ENCODE measurements at regions not wholly inside any gene's neighbourhood (a gene's known extent, or its start where the extent isn't known, plus 50 kb on each side); places are given as distances from the start of the nearest gene placed in this dataset.

DNA sequence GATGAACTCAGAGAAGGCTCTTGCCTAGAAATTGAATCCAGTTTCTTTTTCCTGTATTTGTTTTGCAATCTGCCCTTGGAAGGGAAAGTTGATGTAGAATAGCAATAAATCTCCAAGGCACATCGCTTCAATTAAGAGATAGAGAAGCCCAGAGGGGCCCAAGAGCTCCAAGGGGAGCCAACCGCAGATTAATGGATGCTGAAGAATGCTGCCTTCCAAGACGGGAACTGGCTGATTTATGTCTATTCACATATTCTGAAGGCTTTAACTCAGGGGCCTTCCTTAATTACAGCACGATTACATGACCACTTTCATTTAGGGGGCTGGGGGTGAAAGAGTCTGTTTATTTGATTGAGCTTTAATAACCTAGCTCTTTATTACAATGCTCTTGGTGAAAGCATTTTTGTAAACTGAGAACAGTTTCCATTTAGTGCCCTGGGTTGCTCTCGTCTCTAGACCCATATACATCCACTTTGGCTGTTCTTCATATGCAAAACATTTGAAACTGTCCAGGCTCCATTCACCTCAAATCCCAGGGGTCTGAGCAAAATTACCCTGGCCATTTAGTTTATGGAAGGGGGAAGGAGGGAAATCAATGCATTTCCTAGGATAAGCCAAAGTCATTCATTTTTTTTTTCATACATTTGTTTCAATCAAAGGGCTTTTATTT lies 87.4 kb upstream of the CLDN14 start:
- Mint-ChIP-seq H3K36me3 (no peaks in the 10 kb centered on the region), H3K9me3 (peaks cover 0 to 2% (median 0%) of the 10 kb centered on the region in 8 donors), H3K27ac (no peak overlapping the region), H3K27me3 (peaks cover 17 to 28% of the 10 kb centered on the region in 2 donors), H3K4me3 (no peak overlapping the region), H3K4me1 (no peaks in the 10 kb centered on the region)
- Histone ChIP-seq H3K9me3 (ENCODE audit: control insufficient read depth in 1 of 2, low read length in 2 of 2) (no peaks in the 10 kb centered on the region), H3K4me3 (ENCODE audit: low read length in 2 of 2) (no peak overlapping the region), H3K36me3 (ENCODE audit: insufficient read depth, low read length) (no peaks in the 10 kb centered on the region), H3K27me3 (ENCODE audit: insufficient read depth, low read length) (peaks cover 5% of the 10 kb centered on the region), H3K4me1 (ENCODE audit: insufficient read depth, low read length) (no peaks in the 10 kb centered on the region), H3K27ac (ENCODE audit: low read depth, low read length) (no peak overlapping the region)
- intact Hi-C loops (cut with micrococcal nuclease), result no loop called here
- DNase-seq, result no peak
- ChIA-PET POLR2A (ENCODE audit: partially characterized antibody) (no interaction called here), CTCF (ENCODE audit: partially characterized antibody) (no interaction called here)

DNA sequence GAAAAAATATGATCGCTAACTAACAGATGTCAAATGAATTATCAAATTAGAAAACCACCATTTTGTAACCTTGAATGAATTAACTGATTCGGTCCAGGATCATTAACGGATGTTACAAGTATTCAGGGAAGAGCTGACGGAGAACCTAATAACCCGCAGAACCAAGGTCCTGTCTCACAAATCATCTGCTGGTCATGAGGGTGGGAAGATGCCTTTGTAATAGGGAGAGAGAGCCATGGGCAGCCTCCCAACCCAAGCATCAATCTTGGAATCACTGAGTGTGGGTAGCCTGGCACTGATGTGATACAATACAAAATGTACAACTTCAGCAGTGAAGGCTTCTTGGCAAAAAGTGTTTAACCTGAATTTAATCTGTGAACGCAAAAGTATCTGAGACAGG lies 89.6 kb upstream of the CLDN14 start:
- Mint-ChIP-seq H3K4me1 (no peaks in the 10 kb centered on the region), H3K27ac (no peak overlapping the region), H3K9me3 (peaks cover 0 to 2% (median 0%) of the 10 kb centered on the region in 8 donors), H3K27me3 (peaks cover 11 to 18% of the 10 kb centered on the region in 2 donors), H3K4me3 (no peak overlapping the region), H3K36me3 (no peaks in the 10 kb centered on the region)
- Histone ChIP-seq H3K4me3 (ENCODE audit: low read length in 2 of 2) (no peak overlapping the region), H3K27me3 (ENCODE audit: insufficient read depth, low read length) (no peaks in the 10 kb centered on the region), H3K27ac (ENCODE audit: low read depth, low read length) (no peak overlapping the region), H3K36me3 (ENCODE audit: insufficient read depth, low read length) (no peaks in the 10 kb centered on the region), H3K4me1 (ENCODE audit: insufficient read depth, low read length) (no peaks in the 10 kb centered on the region), H3K9me3 (ENCODE audit: control insufficient read depth in 1 of 2, low read length in 2 of 2) (no peaks in the 10 kb centered on the region)
- ChIA-PET CTCF (ENCODE audit: partially characterized antibody) (no interaction called here), POLR2A (ENCODE audit: partially characterized antibody) (no interaction called here)
- DNase-seq, result no peak
- intact Hi-C loops (cut with micrococcal nuclease), result no loop called here

DNA sequence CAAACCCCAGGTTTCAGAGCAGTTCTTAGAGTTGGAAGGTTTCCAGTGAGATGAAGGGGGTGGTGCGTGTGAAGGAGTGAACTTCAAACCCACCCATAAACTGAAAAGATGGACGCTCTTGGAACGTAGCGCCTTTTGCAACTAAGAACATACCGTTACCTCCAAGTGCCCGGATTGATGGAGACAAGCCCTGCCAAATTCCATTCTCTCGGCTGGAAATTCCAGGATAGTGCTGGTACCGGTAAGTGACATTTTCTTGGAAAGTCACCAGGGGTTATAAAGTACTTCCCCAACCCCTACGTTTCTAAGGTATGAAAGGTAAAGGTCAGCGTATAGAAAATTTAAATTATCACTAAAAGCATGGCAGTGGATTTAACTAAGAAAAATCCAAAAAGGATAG lies 91.6 kb upstream of the CLDN14 start:
- POLR2A ChIA-PET (ENCODE audit: partially characterized antibody), result no interaction called here

DNA sequence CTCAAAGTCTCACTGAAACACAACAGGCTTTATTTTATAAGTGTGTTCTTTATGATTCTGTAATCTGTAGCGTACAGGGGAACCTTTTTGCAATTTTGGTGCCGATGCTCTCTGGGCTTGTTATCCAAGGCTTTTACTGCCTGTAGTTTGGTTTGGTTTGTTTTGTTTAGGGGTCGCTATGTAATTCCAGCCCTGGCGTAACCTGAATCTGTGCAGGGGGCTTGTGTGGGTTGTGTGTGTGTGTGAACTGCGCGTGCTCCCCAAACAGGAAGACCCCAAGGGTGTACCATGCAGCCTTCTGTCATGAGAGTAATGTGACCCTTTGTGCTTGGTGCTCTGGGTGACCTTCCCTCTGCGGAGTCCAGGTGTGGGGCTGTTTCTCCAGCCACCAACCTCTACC lies 92.1 kb upstream of the CLDN14 start:
- no peak for DNase-seq
- no peak overlapping the region for H3K4me3 Mint-ChIP-seq
- H3K4me1 ChIP-seq (ENCODE audit: insufficient read depth, low read length), result no peaks in the 10 kb centered on the region
- H3K27me3 Mint-ChIP-seq, result peaks cover 15 to 16% of the 10 kb centered on the region in 2 donors
- ChIA-PET POLR2A (ENCODE audit: partially characterized antibody) (no interaction called here), CTCF (ENCODE audit: partially characterized antibody) (no interaction called here)
- no peaks in the 10 kb centered on the region for H3K27me3 ChIP-seq (ENCODE audit: insufficient read depth, low read length)
- H3K27ac Mint-ChIP-seq, result no peak overlapping the region
- no peak overlapping the region for H3K4me3 ChIP-seq (ENCODE audit: low read length in 2 of 2)
- peaks cover 0 to 2% (median 0%) of the 10 kb centered on the region in 4 donors for H3K4me1 Mint-ChIP-seq
- no peaks in the 10 kb centered on the region for H3K9me3 ChIP-seq (ENCODE audit: control insufficient read depth in 1 of 2, low read length in 2 of 2)
- peaks cover 0 to 2% (median 0%) of the 10 kb centered on the region in 8 donors for H3K9me3 Mint-ChIP-seq
- H3K36me3 ChIP-seq (ENCODE audit: insufficient read depth, low read length), result no peaks in the 10 kb centered on the region
- H3K27ac ChIP-seq (ENCODE audit: low read depth, low read length), result no peak overlapping the region
- intact Hi-C loops (cut with micrococcal nuclease), result no loop called here
- H3K36me3 Mint-ChIP-seq, result no peaks in the 10 kb centered on the region

More for the DNA sequence above, 91.6 kb upstream of the CLDN14 start:
- no peaks in the 10 kb centered on the region for H3K36me3 ChIP-seq (ENCODE audit: insufficient read depth, low read length)
- no peaks in the 10 kb centered on the region for H3K9me3 ChIP-seq (ENCODE audit: control insufficient read depth in 1 of 2, low read length in 2 of 2)
- no peak overlapping the region for H3K27ac Mint-ChIP-seq
- CTCF ChIA-PET (ENCODE audit: partially characterized antibody), result no interaction called here
- no peaks in the 10 kb centered on the region for H3K27me3 ChIP-seq (ENCODE audit: insufficient read depth, low read length)
- H3K4me3 ChIP-seq (ENCODE audit: low read length in 2 of 2), result no peak overlapping the region
- no peaks in the 10 kb centered on the region for H3K36me3 Mint-ChIP-seq
- peaks cover 0 to 2% (median 0%) of the 10 kb centered on the region in 8 donors for H3K9me3 Mint-ChIP-seq
- no peaks in the 10 kb centered on the region for H3K4me1 ChIP-seq (ENCODE audit: insufficient read depth, low read length)
- H3K27ac ChIP-seq (ENCODE audit: low read depth, low read length), result no peak overlapping the region
- DNase-seq, result no peak
- H3K4me1 Mint-ChIP-seq, result peaks cover 0 to 2% (median 0%) of the 10 kb centered on the region in 4 donors
- H3K27me3 Mint-ChIP-seq, result peaks cover 16 to 19% of the 10 kb centered on the region in 2 donors
- no peak overlapping the region for H3K4me3 Mint-ChIP-seq
- intact Hi-C loops (cut with micrococcal nuclease), result no loop called here

DNA sequence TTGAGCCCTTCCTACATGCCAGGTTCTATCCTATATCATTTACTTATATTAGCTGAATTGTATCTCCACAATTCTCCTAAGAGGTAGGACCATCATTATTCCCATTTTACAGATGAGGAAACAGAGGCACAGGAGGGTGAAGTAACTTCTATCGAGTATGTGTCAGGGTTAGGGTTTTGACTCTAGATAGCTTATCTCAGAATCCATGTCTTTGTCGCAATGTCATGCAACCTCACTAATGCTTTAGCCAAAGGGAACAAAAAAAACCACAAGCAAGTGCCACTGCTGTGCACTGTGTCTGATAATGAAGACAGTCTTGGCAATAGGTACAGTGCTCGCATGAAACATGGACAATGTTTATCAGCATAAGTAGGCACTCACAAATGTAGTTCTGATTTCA lies 95.4 kb upstream of the CLDN14 start:
- Histone ChIP-seq H3K4me3 (ENCODE audit: low read length in 2 of 2) (no peak overlapping the region), H3K4me1 (ENCODE audit: insufficient read depth, low read length) (no peaks in the 10 kb centered on the region), H3K27me3 (ENCODE audit: insufficient read depth, low read length) (no peaks in the 10 kb centered on the region), H3K36me3 (ENCODE audit: insufficient read depth, low read length) (no peaks in the 10 kb centered on the region), H3K9me3 (ENCODE audit: control insufficient read depth in 1 of 2, low read length in 2 of 2) (no peaks in the 10 kb centered on the region), H3K27ac (ENCODE audit: low read depth, low read length) (no peak overlapping the region)
- no peak overlapping the region for H3K4me3 Mint-ChIP-seq
- no peak for DNase-seq
- peaks cover 0 to 2% (median 0%) of the 10 kb centered on the region in 4 donors for H3K4me1 Mint-ChIP-seq
- H3K9me3 Mint-ChIP-seq, result peaks cover 0 to 2% (median 0%) of the 10 kb centered on the region in 8 donors
- H3K27ac Mint-ChIP-seq, result no peak overlapping the region
- H3K27me3 Mint-ChIP-seq, result peaks cover 5 to 14% of the 10 kb centered on the region in 2 donors
- POLR2A ChIA-PET (ENCODE audit: partially characterized antibody), result no interaction called here
- CTCF ChIA-PET (ENCODE audit: partially characterized antibody), result no interaction called here
- intact Hi-C loops (cut with micrococcal nuclease), result no loop called here
- no peaks in the 10 kb centered on the region for H3K36me3 Mint-ChIP-seq

DNA sequence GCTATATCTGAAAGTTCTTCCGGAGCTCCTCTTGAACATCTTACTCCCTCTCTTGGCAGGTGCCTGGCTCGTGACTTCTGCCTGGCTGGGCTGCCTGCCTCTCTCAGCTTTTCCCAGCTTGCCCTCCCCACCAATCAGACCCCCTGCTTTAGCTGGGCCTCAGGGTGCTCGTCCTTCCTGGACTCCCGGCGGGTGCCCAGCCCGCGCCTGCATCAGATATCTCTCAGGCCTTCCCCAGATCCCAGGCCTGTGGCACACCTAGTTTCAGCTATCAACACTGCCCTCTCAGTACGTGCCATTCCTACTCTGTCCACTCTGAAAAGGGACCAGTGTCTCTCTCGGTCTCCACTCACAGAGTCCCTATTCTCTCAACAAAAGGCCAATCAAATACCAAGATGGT lies 96.5 kb upstream of the CLDN14 start:
- no peaks in the 10 kb centered on the region for H3K36me3 ChIP-seq (ENCODE audit: insufficient read depth, low read length)
- DNase-seq, result no peak
- no peak overlapping the region for H3K27ac ChIP-seq (ENCODE audit: low read depth, low read length)
- no peaks in the 10 kb centered on the region for H3K27me3 ChIP-seq (ENCODE audit: insufficient read depth, low read length)
- ChIA-PET CTCF (ENCODE audit: partially characterized antibody) (no interaction called here), POLR2A (ENCODE audit: partially characterized antibody) (no interaction called here)
- H3K9me3 ChIP-seq (ENCODE audit: control insufficient read depth in 1 of 2, low read length in 2 of 2), result no peaks in the 10 kb centered on the region
- Mint-ChIP-seq H3K36me3 (no peaks in the 10 kb centered on the region), H3K4me1 (peaks cover 0 to 2% (median 0%) of the 10 kb centered on the region in 4 donors), H3K27ac (no peak overlapping the region), H3K27me3 (peaks cover 6 to 11% of the 10 kb centered on the region in 2 donors), H3K9me3 (no peaks in the 10 kb centered on the region), H3K4me3 (no peak overlapping the region)
- intact Hi-C loops (cut with micrococcal nuclease), result no loop called here
- H3K4me3 ChIP-seq (ENCODE audit: low read length in 2 of 2), result no peak overlapping the region
- no peaks in the 10 kb centered on the region for H3K4me1 ChIP-seq (ENCODE audit: insufficient read depth, low read length)

DNA sequence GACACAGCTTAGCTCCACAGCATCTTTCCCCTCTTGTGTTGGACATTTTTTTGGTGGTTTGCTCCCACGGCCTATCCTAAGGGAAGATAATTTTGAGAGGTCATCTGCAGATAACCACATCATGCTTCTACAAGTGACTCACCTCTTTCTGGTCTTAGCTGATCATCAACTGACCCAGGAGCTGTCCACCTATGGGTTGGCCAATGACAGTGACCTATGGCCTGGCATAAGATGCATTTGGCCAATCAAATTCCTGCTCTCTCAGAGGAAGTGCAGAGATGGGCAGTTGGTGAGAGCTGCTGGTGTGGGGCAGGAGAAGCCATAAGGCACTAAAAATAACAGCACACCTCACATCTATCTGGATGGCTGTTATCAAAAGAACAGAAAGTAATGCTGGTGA lies 100.0 kb upstream of the CLDN14 start:
- Histone ChIP-seq H3K4me1 (ENCODE audit: insufficient read depth, low read length) (no peaks in the 10 kb centered on the region), H3K9me3 (ENCODE audit: control insufficient read depth in 1 of 2, low read length in 2 of 2) (no peaks in the 10 kb centered on the region), H3K36me3 (ENCODE audit: insufficient read depth, low read length) (no peaks in the 10 kb centered on the region), H3K27ac (ENCODE audit: low read depth, low read length) (no peak overlapping the region), H3K4me3 (ENCODE audit: low read length in 2 of 2) (no peak overlapping the region), H3K27me3 (ENCODE audit: insufficient read depth, low read length) (no peaks in the 10 kb centered on the region)
- Mint-ChIP-seq H3K36me3 (no peaks in the 10 kb centered on the region), H3K4me1 (peaks cover 0 to 2% (median 0%) of the 10 kb centered on the region in 4 donors), H3K4me3 (no peak overlapping the region), H3K9me3 (no peaks in the 10 kb centered on the region), H3K27ac (no peak overlapping the region), H3K27me3 (peaks cover 9 to 17% of the 10 kb centered on the region in 2 donors)
- intact Hi-C loops (cut with micrococcal nuclease), result no loop called here
- ChIA-PET POLR2A (ENCODE audit: partially characterized antibody) (no interaction called here), CTCF (ENCODE audit: partially characterized antibody) (no interaction called here)
- no peak for DNase-seq

DNA sequence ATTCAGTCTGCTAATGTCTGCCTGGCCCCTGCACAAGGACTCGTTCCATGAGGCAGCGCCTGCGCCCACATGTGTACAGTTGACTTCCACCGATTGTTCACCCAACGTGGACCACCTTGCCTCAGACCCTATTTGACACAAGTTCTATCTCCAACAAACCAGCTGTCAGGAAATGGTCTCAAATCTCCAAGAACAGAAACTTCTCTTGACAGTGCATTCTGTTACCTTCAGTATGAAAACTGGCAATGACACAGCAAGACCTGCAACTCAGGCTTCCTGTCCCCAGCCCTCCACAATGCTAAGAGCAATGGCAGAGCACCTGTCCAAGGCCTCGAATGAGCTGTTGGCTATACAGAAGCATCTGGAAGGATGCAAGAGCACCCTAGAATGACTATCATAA lies 102.3 kb upstream of the CLDN14 start:
- ChIA-PET POLR2A (ENCODE audit: partially characterized antibody) (no interaction called here), CTCF (ENCODE audit: partially characterized antibody) (no interaction called here)
- Mint-ChIP-seq H3K4me1 (no peaks in the 10 kb centered on the region), H3K9me3 (no peaks in the 10 kb centered on the region), H3K36me3 (no peaks in the 10 kb centered on the region), H3K27me3 (peaks cover 5 to 14% of the 10 kb centered on the region in 2 donors), H3K4me3 (no peak overlapping the region), H3K27ac (no peak overlapping the region)
- intact Hi-C loops (cut with micrococcal nuclease), result no loop called here
- no peak for DNase-seq
- H3K27ac ChIP-seq (ENCODE audit: low read depth, low read length), result no peak overlapping the region
- H3K27me3 ChIP-seq (ENCODE audit: insufficient read depth, low read length), result no peaks in the 10 kb centered on the region
- no peaks in the 10 kb centered on the region for H3K36me3 ChIP-seq (ENCODE audit: insufficient read depth, low read length)
- H3K4me3 ChIP-seq (ENCODE audit: low read length in 2 of 2), result no peak overlapping the region
- no peaks in the 10 kb centered on the region for H3K4me1 ChIP-seq (ENCODE audit: insufficient read depth, low read length)
- no peaks in the 10 kb centered on the region for H3K9me3 ChIP-seq (ENCODE audit: control insufficient read depth in 1 of 2, low read length in 2 of 2)

All from CD4-positive, alpha-beta memory T cell (primary cell).